GM23338 (cell line): ENCODE measurements at regions not wholly inside any gene's neighbourhood (a gene's known extent, or its start where the extent isn't known, plus 50 kb on each side); places are given as distances from the start of the nearest gene placed in this dataset.

ENCODE experiments used
- ATAC-seq: fragments of 200-7000 bp; cut with Tn5 transposase; 3 replicates; pipeline ENCODE4 v1.9.1; 2020
- DNase-seq: peaks from one replicate; pipeline ENCODE4 v3.0.0-alpha.2; 2015; ENCODE audit warnings: low spot score
- H2AFZ ChIP-seq: fragments of 200-600 bp; sonication (generic); 2 replicates; pipeline ENCODE4 v1.8.0; 2016; ENCODE audit warnings: antibody characterized with exemption, mild to moderate bottlenecking, moderate library complexity
- H3F3A ChIP-seq: fragments of 200-600 bp; sonication (generic); replicated peaks from 2 replicates; pipeline ENCODE4 v1.8.0; 2017; ENCODE audit warnings: antibody characterized with exemption, mixed run types, low read depth
- H3K27ac ChIP-seq: fragments of 200-600 bp; sonication (generic); 2 replicates; pipeline ENCODE4 v1.6.1; 2016; ENCODE audit warnings: low read depth
- H3K27me3 ChIP-seq: fragments of 200-600 bp; sonication (generic); 2 replicates; pipeline ENCODE4 v1.8.0; 2016; ENCODE audit warnings: mild to moderate bottlenecking, mixed run types, moderate library complexity; ENCODE audit not compliant: insufficient read depth
- H3K36me3 ChIP-seq: fragments of 200-600 bp; sonication (generic); 2 replicates; pipeline ENCODE4 v1.8.0; 2016; ENCODE audit warnings: mild to moderate bottlenecking; ENCODE audit not compliant: insufficient read depth
- H3K4me1 ChIP-seq: fragments of 200-600 bp; sonication (generic); 2 replicates; pipeline ENCODE4 v1.8.0; 2016; ENCODE audit warnings: mild to moderate bottlenecking, moderate library complexity; ENCODE audit not compliant: insufficient read depth
- H3K4me2 ChIP-seq: fragments of 200-600 bp; sonication (generic); 2 replicates; pipeline ENCODE4 v1.7.1; 2017; ENCODE audit warnings: mixed run types
- H3K4me3 ChIP-seq: fragments of 200-600 bp; sonication (generic); 2 replicates; pipeline ENCODE4 v1.6.1; 2016; ENCODE audit warnings: mixed run types
- H3K79me2 ChIP-seq: fragments of 200-600 bp; sonication (generic); replicated peaks from 2 replicates; pipeline ENCODE4 v1.8.0; 2017; ENCODE audit warnings: mild to moderate bottlenecking; ENCODE audit not compliant: insufficient read depth
- H3K9me2 ChIP-seq: fragments of 200-600 bp; sonication (generic); 2 replicates; pipeline ENCODE4 v1.8.0; 2017; ENCODE audit not compliant: insufficient read depth
- H4K20me1 ChIP-seq: fragments of 200-600 bp; sonication (generic); replicated peaks from 2 replicates; pipeline ENCODE4 v1.8.0; 2017; ENCODE audit warnings: mild to moderate bottlenecking; ENCODE audit not compliant: insufficient read depth
- H3K27ac Mint-ChIP-seq: 2 replicates; pipeline ENCODE4 v1.8.0; 2020; ENCODE audit warnings: inconsistent platforms, mild to moderate bottlenecking, moderate library complexity, mixed read lengths
- H3K27me3 Mint-ChIP-seq: 3 replicates; pipeline ENCODE4 v1.8.0; 2022; ENCODE audit warnings: low read depth, mild to moderate bottlenecking, moderate library complexity, mixed read lengths, inconsistent platforms; ENCODE audit not compliant: insufficient read depth, poor library complexity
- H3K36me3 Mint-ChIP-seq: 3 replicates; pipeline ENCODE4 v1.8.0; 2021; ENCODE audit warnings: low read depth, mild to moderate bottlenecking, inconsistent platforms, moderate library complexity, mixed read lengths
- H3K4me1 Mint-ChIP-seq: 3 replicates; pipeline ENCODE4 v1.8.0; 2020; ENCODE audit warnings: mild to moderate bottlenecking, inconsistent platforms, mixed read lengths
- H3K4me3 Mint-ChIP-seq: 3 replicates; pipeline ENCODE4 v1.8.0; 2021; ENCODE audit warnings: moderate library complexity, mild to moderate bottlenecking, inconsistent platforms, mixed read lengths
- H3K9me3 Mint-ChIP-seq: 3 replicates; pipeline ENCODE4 v1.8.0; 2020; ENCODE audit warnings: moderate library complexity, mild to moderate bottlenecking, inconsistent platforms, mixed read lengths
- CREB1 ChIP-seq: fragments of 250-450 bp; sonication (Bioruptor Pico); IDR thresholded peaks from 2 replicates; pipeline ENCODE4 v1.5.0; 2020; ENCODE audit warnings: low read depth, mild to moderate bottlenecking, moderate library complexity
- EZH2 ChIP-seq: fragments of 200-600 bp; sonication (generic); IDR thresholded peaks from one replicate; pipeline ENCODE4 v1.8.0; 2017; ENCODE audit warnings: antibody characterized with exemption, mild to moderate bottlenecking, low read depth; ENCODE audit not compliant: unreplicated experiment
- EZH2phosphoT487 ChIP-seq: fragments of 200-600 bp; sonication (generic); IDR thresholded peaks from one replicate; pipeline ENCODE4 v1.8.1; 2018; ENCODE audit warnings: antibody characterized with exemption; ENCODE audit not compliant: unreplicated experiment
- JUNB ChIP-seq: IDR thresholded peaks from one replicate; pipeline ENCODE4 v1.6.1; 2016; ENCODE audit warnings: antibody characterized with exemption; ENCODE audit not compliant: unreplicated experiment
- NANOG ChIP-seq: IDR thresholded peaks from 2 replicates; pipeline ENCODE4 v1.6.1; 2016; ENCODE audit warnings: antibody characterized with exemption, borderline replicate concordance
- POLR2AphosphoS5 ChIP-seq: IDR thresholded peaks from 2 replicates; pipeline ENCODE4 v1.6.1; 2016; ENCODE audit warnings: antibody characterized with exemption, low read depth
- STAT1 ChIP-seq: IDR thresholded peaks from one replicate; pipeline ENCODE4 v1.6.1; 2016; ENCODE audit warnings: antibody characterized with exemption; ENCODE audit not compliant: unreplicated experiment
- ZNF114 ChIP-seq: fragments of 250-450 bp; sonication (Bioruptor Pico); IDR thresholded peaks from 2 replicates; pipeline ENCODE4 v1.5.0; 2020; ENCODE audit warnings: mild to moderate bottlenecking, moderate library complexity
- ZNF331 ChIP-seq: fragments of 250-450 bp; sonication (Bioruptor Pico); IDR thresholded peaks from 2 replicates; pipeline ENCODE4 v1.5.0; 2020; ENCODE audit warnings: low read depth, mild to moderate bottlenecking, moderate library complexity
- TF ChIP-seq, protein P1 (sequence below), 2 experiments: fragments of 200-600 bp in 1 of 2; sonication (generic) in 1 of 2; conservative IDR thresholded peaks; 2 replicates each; pipeline versions ENCODE4 v1.5.1 to v1.6.1; 2016 to 2017; ENCODE audit warnings: antibody characterized with exemption in 2 of 2, low read depth in 2 of 2, mild to moderate bottlenecking in 2 of 2, moderate library complexity in 1 of 2
- TF ChIP-seq, protein P2 (sequence below): fragments of 250-450 bp; sonication (Bioruptor Pico); IDR thresholded peaks from 2 replicates; pipeline ENCODE4 v1.5.0; 2020; ENCODE audit warnings: mild to moderate bottlenecking, moderate library complexity
- TF ChIP-seq, protein P3 (sequence below): IDR thresholded peaks from 2 replicates; pipeline ENCODE4 v1.6.1; 2016; ENCODE audit warnings: antibody characterized with exemption
- TF ChIP-seq, protein P4 (sequence below): IDR thresholded peaks from one replicate; pipeline ENCODE4 v1.6.1; 2018; ENCODE audit warnings: antibody characterized with exemption; ENCODE audit not compliant: unreplicated experiment

DNA sequence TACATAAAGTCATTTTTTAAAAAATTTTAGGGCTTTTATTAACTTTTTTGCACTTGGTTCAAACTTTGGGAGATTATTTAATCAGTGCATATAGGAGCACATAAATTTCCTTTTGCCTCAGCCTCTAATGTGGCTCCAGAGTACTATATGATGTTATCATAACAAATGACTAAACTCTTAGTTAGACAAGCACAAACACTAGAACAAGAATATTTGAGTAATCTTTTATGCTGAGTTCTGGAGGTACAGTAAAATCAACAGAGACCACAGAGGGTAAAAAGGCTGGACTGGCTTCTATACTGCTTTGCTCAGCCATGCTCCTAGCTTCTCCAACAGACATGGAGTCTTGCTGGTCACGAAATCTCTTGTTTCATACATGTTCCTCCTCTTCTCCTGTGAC, 52.5 kb upstream of the SGCD start:
- H3K27ac Mint-ChIP-seq = no peak overlapping the region
- Histone ChIP-seq H3K79me2 (no peaks in the 10 kb centered on the region), H3K4me2 (no peak overlapping the region), H3K4me3 (no peak overlapping the region), H3K36me3 (no peaks in the 10 kb centered on the region; the same call in 1 of the 2 replicates), H4K20me1 (no peaks in the 10 kb centered on the region), H2AFZ (no peak overlapping the region), H3K27me3 (no peaks in the 10 kb centered on the region), H3F3A (no peaks in the 10 kb centered on the region), H3K27ac (no peak overlapping the region), H3K4me1 (peaks cover 10% of the 10 kb centered on the region; the same call in 1 of the 2 replicates), H3K9me2 (no peaks in the 10 kb centered on the region)
- no peak for DNase-seq
- peaks cover 5% of the 10 kb centered on the region; the same call in 2 of the 3 replicates for H3K36me3 Mint-ChIP-seq
- ATAC-seq = no peak
- H3K9me3 Mint-ChIP-seq = peaks cover 5% of the 10 kb centered on the region; the same call in 2 of the 3 replicates
- H3K4me1 Mint-ChIP-seq = no peaks in the 10 kb centered on the region; the same call in 2 of the 3 replicates
- H3K27me3 Mint-ChIP-seq = no peaks in the 10 kb centered on the region
- no peak overlapping the region for H3K4me3 Mint-ChIP-seq
- TF ChIP-seq NANOG (no peak), STAT1 (no peak), POLR2AphosphoS5 (no peak), JUNB (no peak), EZH2phosphoT487 (no peak), ZNF114 (CRISPR knock-in tag) (no peak), EZH2 (no peak), ZNF331 (no peak), CREB1 (CRISPR knock-in tag) (no peak)
- TF ChIP-seq, protein P1, sequence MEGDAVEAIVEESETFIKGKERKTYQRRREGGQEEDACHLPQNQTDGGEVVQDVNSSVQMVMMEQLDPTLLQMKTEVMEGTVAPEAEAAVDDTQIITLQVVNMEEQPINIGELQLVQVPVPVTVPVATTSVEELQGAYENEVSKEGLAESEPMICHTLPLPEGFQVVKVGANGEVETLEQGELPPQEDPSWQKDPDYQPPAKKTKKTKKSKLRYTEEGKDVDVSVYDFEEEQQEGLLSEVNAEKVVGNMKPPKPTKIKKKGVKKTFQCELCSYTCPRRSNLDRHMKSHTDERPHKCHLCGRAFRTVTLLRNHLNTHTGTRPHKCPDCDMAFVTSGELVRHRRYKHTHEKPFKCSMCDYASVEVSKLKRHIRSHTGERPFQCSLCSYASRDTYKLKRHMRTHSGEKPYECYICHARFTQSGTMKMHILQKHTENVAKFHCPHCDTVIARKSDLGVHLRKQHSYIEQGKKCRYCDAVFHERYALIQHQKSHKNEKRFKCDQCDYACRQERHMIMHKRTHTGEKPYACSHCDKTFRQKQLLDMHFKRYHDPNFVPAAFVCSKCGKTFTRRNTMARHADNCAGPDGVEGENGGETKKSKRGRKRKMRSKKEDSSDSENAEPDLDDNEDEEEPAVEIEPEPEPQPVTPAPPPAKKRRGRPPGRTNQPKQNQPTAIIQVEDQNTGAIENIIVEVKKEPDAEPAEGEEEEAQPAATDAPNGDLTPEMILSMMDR (conservative IDR thresholded peaks at IDR 0.05; ENCODE audit: low read depth in 2 of 2) = no peak
- TF ChIP-seq, protein P2, sequence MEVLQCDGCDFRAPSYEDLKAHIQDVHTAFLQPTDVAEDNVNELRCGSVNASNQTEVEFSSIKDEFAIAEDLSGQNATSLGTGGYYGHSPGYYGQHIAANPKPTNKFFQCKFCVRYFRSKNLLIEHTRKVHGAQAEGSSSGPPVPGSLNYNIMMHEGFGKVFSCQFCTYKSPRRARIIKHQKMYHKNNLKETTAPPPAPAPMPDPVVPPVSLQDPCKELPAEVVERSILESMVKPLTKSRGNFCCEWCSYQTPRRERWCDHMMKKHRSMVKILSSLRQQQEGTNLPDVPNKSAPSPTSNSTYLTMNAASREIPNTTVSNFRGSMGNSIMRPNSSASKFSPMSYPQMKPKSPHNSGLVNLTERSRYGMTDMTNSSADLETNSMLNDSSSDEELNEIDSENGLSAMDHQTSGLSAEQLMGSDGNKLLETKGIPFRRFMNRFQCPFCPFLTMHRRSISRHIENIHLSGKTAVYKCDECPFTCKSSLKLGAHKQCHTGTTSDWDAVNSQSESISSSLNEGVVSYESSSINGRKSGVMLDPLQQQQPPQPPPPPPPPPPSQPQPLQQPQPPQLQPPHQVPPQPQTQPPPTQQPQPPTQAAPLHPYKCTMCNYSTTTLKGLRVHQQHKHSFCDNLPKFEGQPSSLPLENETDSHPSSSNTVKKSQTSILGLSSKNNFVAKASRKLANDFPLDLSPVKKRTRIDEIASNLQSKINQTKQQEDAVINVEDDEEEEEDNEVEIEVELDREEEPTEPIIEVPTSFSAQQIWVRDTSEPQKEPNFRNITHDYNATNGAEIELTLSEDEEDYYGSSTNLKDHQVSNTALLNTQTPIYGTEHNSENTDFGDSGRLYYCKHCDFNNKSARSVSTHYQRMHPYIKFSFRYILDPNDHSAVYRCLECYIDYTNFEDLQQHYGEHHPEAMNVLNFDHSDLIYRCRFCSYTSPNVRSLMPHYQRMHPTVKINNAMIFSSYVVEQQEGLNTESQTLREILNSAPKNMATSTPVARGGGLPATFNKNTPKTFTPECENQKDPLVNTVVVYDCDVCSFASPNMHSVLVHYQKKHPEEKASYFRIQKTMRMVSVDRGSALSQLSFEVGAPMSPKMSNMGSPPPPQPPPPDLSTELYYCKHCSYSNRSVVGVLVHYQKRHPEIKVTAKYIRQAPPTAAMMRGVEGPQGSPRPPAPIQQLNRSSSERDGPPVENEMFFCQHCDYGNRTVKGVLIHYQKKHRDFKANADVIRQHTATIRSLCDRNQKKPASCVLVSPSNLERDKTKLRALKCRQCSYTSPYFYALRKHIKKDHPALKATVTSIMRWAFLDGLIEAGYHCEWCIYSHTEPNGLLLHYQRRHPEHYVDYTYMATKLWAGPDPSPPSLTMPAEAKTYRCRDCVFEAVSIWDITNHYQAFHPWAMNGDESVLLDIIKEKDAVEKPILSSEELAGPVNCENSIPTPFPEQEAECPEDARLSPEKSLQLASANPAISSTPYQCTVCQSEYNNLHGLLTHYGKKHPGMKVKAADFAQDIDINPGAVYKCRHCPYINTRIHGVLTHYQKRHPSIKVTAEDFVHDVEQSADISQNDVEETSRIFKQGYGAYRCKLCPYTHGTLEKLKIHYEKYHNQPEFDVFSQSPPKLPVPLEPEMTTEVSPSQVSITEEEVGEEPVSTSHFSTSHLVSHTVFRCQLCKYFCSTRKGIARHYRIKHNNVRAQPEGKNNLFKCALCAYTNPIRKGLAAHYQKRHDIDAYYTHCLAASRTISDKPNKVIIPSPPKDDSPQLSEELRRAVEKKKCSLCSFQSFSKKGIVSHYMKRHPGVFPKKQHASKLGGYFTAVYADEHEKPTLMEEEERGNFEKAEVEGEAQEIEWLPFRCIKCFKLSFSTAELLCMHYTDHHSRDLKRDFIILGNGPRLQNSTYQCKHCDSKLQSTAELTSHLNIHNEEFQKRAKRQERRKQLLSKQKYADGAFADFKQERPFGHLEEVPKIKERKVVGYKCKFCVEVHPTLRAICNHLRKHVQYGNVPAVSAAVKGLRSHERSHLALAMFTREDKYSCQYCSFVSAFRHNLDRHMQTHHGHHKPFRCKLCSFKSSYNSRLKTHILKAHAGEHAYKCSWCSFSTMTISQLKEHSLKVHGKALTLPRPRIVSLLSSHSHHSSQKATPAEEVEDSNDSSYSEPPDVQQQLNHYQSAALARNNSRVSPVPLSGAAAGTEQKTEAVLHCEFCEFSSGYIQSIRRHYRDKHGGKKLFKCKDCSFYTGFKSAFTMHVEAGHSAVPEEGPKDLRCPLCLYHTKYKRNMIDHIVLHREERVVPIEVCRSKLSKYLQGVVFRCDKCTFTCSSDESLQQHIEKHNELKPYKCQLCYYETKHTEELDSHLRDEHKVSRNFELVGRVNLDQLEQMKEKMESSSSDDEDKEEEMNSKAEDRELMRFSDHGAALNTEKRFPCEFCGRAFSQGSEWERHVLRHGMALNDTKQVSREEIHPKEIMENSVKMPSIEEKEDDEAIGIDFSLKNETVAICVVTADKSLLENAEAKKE (CRISPR knock-in tag) = no peak
- TF ChIP-seq, protein P3, sequence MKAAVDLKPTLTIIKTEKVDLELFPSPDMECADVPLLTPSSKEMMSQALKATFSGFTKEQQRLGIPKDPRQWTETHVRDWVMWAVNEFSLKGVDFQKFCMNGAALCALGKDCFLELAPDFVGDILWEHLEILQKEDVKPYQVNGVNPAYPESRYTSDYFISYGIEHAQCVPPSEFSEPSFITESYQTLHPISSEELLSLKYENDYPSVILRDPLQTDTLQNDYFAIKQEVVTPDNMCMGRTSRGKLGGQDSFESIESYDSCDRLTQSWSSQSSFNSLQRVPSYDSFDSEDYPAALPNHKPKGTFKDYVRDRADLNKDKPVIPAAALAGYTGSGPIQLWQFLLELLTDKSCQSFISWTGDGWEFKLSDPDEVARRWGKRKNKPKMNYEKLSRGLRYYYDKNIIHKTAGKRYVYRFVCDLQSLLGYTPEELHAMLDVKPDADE = no peak
- TF ChIP-seq, protein P4, sequence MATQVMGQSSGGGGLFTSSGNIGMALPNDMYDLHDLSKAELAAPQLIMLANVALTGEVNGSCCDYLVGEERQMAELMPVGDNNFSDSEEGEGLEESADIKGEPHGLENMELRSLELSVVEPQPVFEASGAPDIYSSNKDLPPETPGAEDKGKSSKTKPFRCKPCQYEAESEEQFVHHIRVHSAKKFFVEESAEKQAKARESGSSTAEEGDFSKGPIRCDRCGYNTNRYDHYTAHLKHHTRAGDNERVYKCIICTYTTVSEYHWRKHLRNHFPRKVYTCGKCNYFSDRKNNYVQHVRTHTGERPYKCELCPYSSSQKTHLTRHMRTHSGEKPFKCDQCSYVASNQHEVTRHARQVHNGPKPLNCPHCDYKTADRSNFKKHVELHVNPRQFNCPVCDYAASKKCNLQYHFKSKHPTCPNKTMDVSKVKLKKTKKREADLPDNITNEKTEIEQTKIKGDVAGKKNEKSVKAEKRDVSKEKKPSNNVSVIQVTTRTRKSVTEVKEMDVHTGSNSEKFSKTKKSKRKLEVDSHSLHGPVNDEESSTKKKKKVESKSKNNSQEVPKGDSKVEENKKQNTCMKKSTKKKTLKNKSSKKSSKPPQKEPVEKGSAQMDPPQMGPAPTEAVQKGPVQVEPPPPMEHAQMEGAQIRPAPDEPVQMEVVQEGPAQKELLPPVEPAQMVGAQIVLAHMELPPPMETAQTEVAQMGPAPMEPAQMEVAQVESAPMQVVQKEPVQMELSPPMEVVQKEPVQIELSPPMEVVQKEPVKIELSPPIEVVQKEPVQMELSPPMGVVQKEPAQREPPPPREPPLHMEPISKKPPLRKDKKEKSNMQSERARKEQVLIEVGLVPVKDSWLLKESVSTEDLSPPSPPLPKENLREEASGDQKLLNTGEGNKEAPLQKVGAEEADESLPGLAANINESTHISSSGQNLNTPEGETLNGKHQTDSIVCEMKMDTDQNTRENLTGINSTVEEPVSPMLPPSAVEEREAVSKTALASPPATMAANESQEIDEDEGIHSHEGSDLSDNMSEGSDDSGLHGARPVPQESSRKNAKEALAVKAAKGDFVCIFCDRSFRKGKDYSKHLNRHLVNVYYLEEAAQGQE = no peak
